ENCODE measurements at regions not wholly inside any gene's neighbourhood (a gene's known extent, or its start where the extent isn't known, plus 50 kb on each side); places are given as distances from the start of the nearest gene placed in this dataset.

DNA sequence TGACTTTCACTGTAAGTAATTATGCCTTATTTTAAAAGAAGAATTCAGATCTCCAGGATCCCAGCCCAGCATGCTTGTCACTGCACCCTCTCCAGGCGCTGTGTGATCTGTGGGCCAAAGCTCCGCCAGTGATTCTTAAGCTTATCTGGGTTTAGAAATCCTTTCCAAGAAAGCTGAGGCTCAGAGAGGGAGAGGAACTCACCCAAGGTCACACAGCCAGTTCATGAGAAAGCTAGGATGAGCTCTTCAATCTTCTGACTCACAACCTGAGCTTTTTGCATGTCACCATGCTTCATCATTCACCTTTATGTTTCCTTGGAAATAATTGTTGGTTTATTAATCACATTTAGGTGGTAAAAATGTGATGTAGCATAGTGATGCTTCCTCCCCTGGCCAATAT, 136.6 kb upstream of the HAND1 start:
- ChIA-PET CTCF (ENCODE audit: partially characterized antibody) (interaction anchor here (0.5 to 10.4 kb wide), 11 partner anchors 10 to 227 kb away, joined by 3 to 273 read pairs (median 3); no protein-coding TSS in a partner anchor), POLR2A (ENCODE audit: partially characterized antibody) (no interaction called here)
- H3K36me3 ChIP-seq (ENCODE audit: control insufficient read depth in 2 of 4, insufficient read depth in 4 of 4, low read length in 3 of 4): no peaks in the 10 kb centered on the region
- H3K4me3 ChIP-seq (ENCODE audit: extremely low read depth in 1 of 4, insufficient read depth in 2 of 4, low read depth in 3 of 4, low read length in 4 of 4): no peak overlapping the region
- FAIRE-seq: no peak
- H3K27ac ChIP-seq (ENCODE audit: low read depth, low read length): no peak overlapping the region
- H4K8ac ChIP-seq (ENCODE audit: extremely low read depth, insufficient read depth, low read length): no peak overlapping the region
- H2AFZ ChIP-seq (ENCODE audit: low read length): no peak overlapping the region
- peaks cover 4% of the 10 kb centered on the region; the same call in 1 of the 2 replicates for H3K23me2 ChIP-seq (ENCODE audit: low read depth, low read length)
- H2BK12ac ChIP-seq (ENCODE audit: low read depth, low read length): no peak overlapping the region
- H2BK15ac ChIP-seq (ENCODE audit: low read length): no peak overlapping the region
- H3K27me3 ChIP-seq (replicated peaks in 1 of 4; ENCODE audit: control insufficient read depth in 3 of 4, extremely low read depth in 1 of 4, insufficient read depth in 3 of 4, low read length in 3 of 4): peaks cover 9 to 27% (median 23%) of the 10 kb centered on the region in 4 experiments
- H3K4me1 ChIP-seq (replicated peaks in 1 of 4; ENCODE audit: control insufficient read depth in 3 of 4, insufficient read depth in 4 of 4, low read length in 3 of 4): peaks cover 0 to 6% (median 1%) of the 10 kb centered on the region in 4 experiments; a peak in 4 of 7 replicates
- no peak overlapping the region for H3K18ac ChIP-seq (ENCODE audit: extremely low read depth, low read length)
- no peak overlapping the region for H2BK5ac ChIP-seq (ENCODE audit: low read depth, low read length)
- H3K9ac ChIP-seq (replicated peaks in 1 of 4; ENCODE audit: extremely low read depth in 1 of 4, low read depth in 3 of 4, low read length in 3 of 4): no peak overlapping the region
- no peak overlapping the region for H2BK120ac ChIP-seq (replicated peaks; ENCODE audit: low read depth, low read length)
- H3K56ac ChIP-seq (replicated peaks; ENCODE audit: insufficient read length, low read depth, low read length): no peak overlapping the region
- H3K23ac ChIP-seq (ENCODE audit: insufficient read length): no peak overlapping the region
- DNase-seq (ENCODE audit: low read depth in 1 of 2, low spot score in 2 of 2): no peak
- no peak overlapping the region for H4K5ac ChIP-seq (ENCODE audit: insufficient read length, low read depth, low read length)
- H3K79me2 ChIP-seq (ENCODE audit: control insufficient read depth in 1 of 2, insufficient read depth in 2 of 2, low read length in 2 of 2): no peaks in the 10 kb centered on the region
- WGBS, 2 experiments (ENCODE audit: extremely low coverage in 1 of 2, insufficient coverage in 1 of 2, insufficient read length in 1 of 2, insufficient replicate concordance in 2 of 2, low coverage in 1 of 2, low lambda C conversion rate in 2 of 2, missing lambda C conversion rate in 1 of 2): 95% methylated on average over 2 of the region's 2 CpGs; no CpG with 5 or more reads in 1 of the 2 experiments
- H4K20me1 ChIP-seq (replicated peaks in 1 of 2; ENCODE audit: control insufficient read depth in 1 of 2, insufficient read depth in 2 of 2, low read length in 2 of 2): no peaks in the 10 kb centered on the region
- H3K4ac ChIP-seq (replicated peaks; ENCODE audit: insufficient read length, low read depth, low read length): no peak overlapping the region
- H4K91ac ChIP-seq (replicated peaks; ENCODE audit: insufficient read length, low read length): no peak overlapping the region
- H3K14ac ChIP-seq (ENCODE audit: insufficient read length): no peak overlapping the region
- H2BK20ac ChIP-seq (ENCODE audit: low read length): no peak overlapping the region
- no peaks in the 10 kb centered on the region for H3K9me3 ChIP-seq (ENCODE audit: insufficient read depth in 2 of 2, low read depth in 1 of 2, low read length in 1 of 2)
- H3K4me2 ChIP-seq (ENCODE audit: insufficient read depth in 1 of 2, low read depth in 2 of 2, low read length in 2 of 2): no peak overlapping the region
- H2AK5ac ChIP-seq (ENCODE audit: low read depth, low read length): no peak overlapping the region
- no peaks in the 10 kb centered on the region for H3K79me1 ChIP-seq (ENCODE audit: low read depth, low read length)
- TF ChIP-seq BCL11A (IDR thresholded peaks at IDR 0.05; ENCODE audit: low read depth in 2 of 2, low read length in 2 of 2) (no peak), KDM4A (IDR thresholded peaks at IDR 0.05; ENCODE audit: low read depth, low read length, severe bottlenecking) (no peak), BACH1 (IDR thresholded peaks at IDR 0.05; ENCODE audit: low read length) (no peak), SIX5 (IDR thresholded peaks at IDR 0.05; ENCODE audit: low read depth, low read length) (no peak), CBX5 (IDR thresholded peaks at IDR 0.05; ENCODE audit: low read depth, low read length) (no peak), EGR1 (IDR thresholded peaks at IDR 0.05; ENCODE audit: borderline replicate concordance, low read depth, low read length) (no peak), POLR2A (IDR thresholded peaks at IDR 0.05; ENCODE audit: control extremely low read depth in 1 of 2, low read depth in 2 of 2, low read length in 2 of 2) (no peak), TAF1 (IDR thresholded peaks at IDR 0.05; ENCODE audit: low read depth, low read length) (no peak), EZH2 (IDR thresholded peaks at IDR 0.05; ENCODE audit: low read depth, low read length, severe bottlenecking) (no peak)
- TF ChIP-seq, protein P1, sequence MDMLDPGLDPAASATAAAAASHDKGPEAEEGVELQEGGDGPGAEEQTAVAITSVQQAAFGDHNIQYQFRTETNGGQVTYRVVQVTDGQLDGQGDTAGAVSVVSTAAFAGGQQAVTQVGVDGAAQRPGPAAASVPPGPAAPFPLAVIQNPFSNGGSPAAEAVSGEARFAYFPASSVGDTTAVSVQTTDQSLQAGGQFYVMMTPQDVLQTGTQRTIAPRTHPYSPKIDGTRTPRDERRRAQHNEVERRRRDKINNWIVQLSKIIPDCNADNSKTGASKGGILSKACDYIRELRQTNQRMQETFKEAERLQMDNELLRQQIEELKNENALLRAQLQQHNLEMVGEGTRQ (IDR thresholded peaks at IDR 0.05; ENCODE audit: low read length): no peak
- TF ChIP-seq, protein P2, sequence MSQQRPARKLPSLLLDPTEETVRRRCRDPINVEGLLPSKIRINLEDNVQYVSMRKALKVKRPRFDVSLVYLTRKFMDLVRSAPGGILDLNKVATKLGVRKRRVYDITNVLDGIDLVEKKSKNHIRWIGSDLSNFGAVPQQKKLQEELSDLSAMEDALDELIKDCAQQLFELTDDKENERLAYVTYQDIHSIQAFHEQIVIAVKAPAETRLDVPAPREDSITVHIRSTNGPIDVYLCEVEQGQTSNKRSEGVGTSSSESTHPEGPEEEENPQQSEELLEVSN (IDR thresholded peaks at IDR 0.05): no peak
